HCT116 (cell line): ENCODE measurements at regions not wholly inside any gene's neighbourhood (a gene's known extent, or its start where the extent isn't known, plus 50 kb on each side); places are given as distances from the start of the nearest gene placed in this dataset.

ENCODE experiments used
- ATAC-seq: fragments of 200-7000 bp; cut with Tn5 transposase; 2 replicates; pipeline ENCODE4 v1.9.1; 2020; ENCODE audit warnings: mild to moderate bottlenecking, moderate library complexity
- BruUV-seq: library from RNA; stranded (reverse); fragments of 400-500 nt; replicated peaks from 2 replicates; lab custom pipeline; 2021; lab: Mats Ljungman, UMichigan
- CTCF ChIA-PET: fragments of 300-600 bp; sonication (Branson Sonifier 250); formaldehyde crosslinking; loops from one replicate; lab custom pipeline; 2021; ENCODE audit warnings: antibody characterized with exemption; lab: Charles Lee
- POLR2A ChIA-PET: fragments of 300-600, 350-600 bp; sonication (Branson Sonifier 250); formaldehyde crosslinking; loops from one replicate; lab custom pipeline; 2021; ENCODE audit warnings: antibody characterized with exemption; lab: Charles Lee
- RAD21 ChIA-PET, 2 experiments: fragments of 300-600 bp; sonication (Branson Sonifier 250); formaldehyde crosslinking; loops; one replicate each; lab custom pipeline; 2023; ENCODE audit warnings: low total read pairs in 2 of 2; ENCODE audit not compliant: uncharacterized antibody in 2 of 2, unreplicated experiment in 2 of 2, low non-redundant PET in 1 of 2; lab: Charles Lee
- DNase-seq: peaks from one replicate; pipeline ENCODE4 v3.0.0-alpha.2; 2010; ENCODE audit warnings: low read depth, low spot score
- H2AFZ ChIP-seq: fragments of 200-600 bp; shearing (Covaris generic), sonication (generic); 2 replicates; pipeline ENCODE4 v1.6.1; 2017; ENCODE audit warnings: low read depth, mixed run types, mixed read lengths, antibody characterized with exemption, low read length; ENCODE audit not compliant: poor library complexity, severe bottlenecking
- H3K27ac ChIP-seq: 2 replicates; pipeline ENCODE4 v1.5.1; 2012; ENCODE audit warnings: low read depth, low read length
- H3K27me3 ChIP-seq: fragments of 200-600 bp; sonication (generic); 2 replicates; pipeline ENCODE4 v1.6.1; 2016; ENCODE audit warnings: mixed run types, low read length, mixed read lengths; ENCODE audit not compliant: insufficient read depth
- H3K36me3 ChIP-seq, 2 experiments: fragments of 200-500 bp in 1 of 2; fragments of 200-600 bp in 1 of 2; sonication (Bioruptor generic) in 1 of 2; sonication (generic) in 1 of 2; 2 replicates each; pipeline versions ENCODE4 v1.5.1 to v1.6.1; 2014 to 2016; ENCODE audit warnings: low read length in 2 of 2, inconsistent platforms in 1 of 2, mixed read lengths in 1 of 2, mixed run types in 1 of 2; ENCODE audit not compliant: insufficient read depth in 2 of 2, control insufficient read depth in 1 of 2
- H3K4me1 ChIP-seq, 2 experiments: fragments of 200-600 bp in 1 of 2; sonication (generic) in 1 of 2; 2 replicates each; pipeline versions ENCODE4 v1.5.1 to v1.6.1; 2012 to 2017; ENCODE audit warnings: low read length in 2 of 2, inconsistent platforms in 1 of 2, mild to moderate bottlenecking in 1 of 2, mixed read lengths in 1 of 2, mixed run types in 1 of 2, moderate library complexity in 1 of 2; ENCODE audit not compliant: insufficient read depth in 2 of 2, control insufficient read depth in 1 of 2
- H3K4me2 ChIP-seq: fragments of 200-600 bp; sonication (generic); 2 replicates; pipeline ENCODE4 v1.6.1; 2017; ENCODE audit warnings: mixed run types, low read length, mixed read lengths
- H3K4me3 ChIP-seq, 2 experiments: fragments of 200-600 bp in 1 of 2; sonication (generic) in 1 of 2; replicated peaks in 1 of 2; 2 replicates each; pipeline ENCODE4 v1.5.1; 2011 to 2016; ENCODE audit warnings: low read length in 2 of 2, control low read depth in 1 of 2, low read depth in 1 of 2, mild to moderate bottlenecking in 1 of 2, mixed read lengths in 1 of 2, mixed run types in 1 of 2
- H3K79me2 ChIP-seq: fragments of 200-600 bp; sonication (generic); 2 replicates; pipeline ENCODE4 v1.6.1; 2017; ENCODE audit warnings: mild to moderate bottlenecking, mixed run types, low read length, moderate library complexity, mixed read lengths; ENCODE audit not compliant: insufficient read depth
- H3K9ac ChIP-seq: fragments of 200-600 bp; sonication (generic); 2 replicates; pipeline ENCODE4 v1.6.1; 2016; ENCODE audit warnings: low read length, mixed read lengths
- H3K9me2 ChIP-seq: fragments of 200-600 bp; sonication (generic), shearing (Covaris generic); 2 replicates; pipeline ENCODE4 v1.6.1; 2017; ENCODE audit warnings: mixed run types, mild to moderate bottlenecking, moderate library complexity; ENCODE audit not compliant: insufficient read depth
- H3K9me3 ChIP-seq, 2 experiments: fragments of 200-500 bp in 1 of 2; fragments of 200-600 bp in 1 of 2; sonication (Bioruptor generic) in 1 of 2; sonication (generic) in 1 of 2; 2 replicates each; pipeline ENCODE4 v1.6.1; 2014 to 2017; ENCODE audit warnings: low read length in 2 of 2, mixed read lengths in 2 of 2, inconsistent platforms in 1 of 2, low read depth in 1 of 2, mild to moderate bottlenecking in 1 of 2, mixed run types in 1 of 2, moderate library complexity in 1 of 2; ENCODE audit not compliant: control insufficient read depth in 1 of 2, insufficient read depth in 1 of 2
- H4K20me1 ChIP-seq: fragments of 200-600 bp; sonication (generic), shearing (Covaris generic); 2 replicates; pipeline ENCODE4 v1.6.1; 2017; ENCODE audit warnings: mixed run types, mild to moderate bottlenecking, moderate library complexity; ENCODE audit not compliant: insufficient read depth
- CBX3 ChIP-seq: IDR thresholded peaks from 2 replicates; pipeline ENCODE4 v1.6.1; 2012; ENCODE audit warnings: low read depth
- CEBPB ChIP-seq: IDR thresholded peaks from 2 replicates; pipeline ENCODE4 v1.6.1; 2012; ENCODE audit warnings: low read depth
- ELF1 ChIP-seq: IDR thresholded peaks from 2 replicates; pipeline ENCODE4 v1.6.1; 2012; ENCODE audit warnings: low read depth, borderline replicate concordance
- EZH2 ChIP-seq: fragments of 200-600 bp; sonication (generic); IDR thresholded peaks from 2 replicates; pipeline ENCODE4 v1.6.1; 2017; ENCODE audit warnings: antibody characterized with exemption, mixed run types
- EZH2phosphoT487 ChIP-seq: fragments of 200-600 bp; IDR thresholded peaks from 2 replicates; pipeline ENCODE4 v1.6.1; 2018; ENCODE audit warnings: antibody characterized with exemption, borderline replicate concordance
- JUND ChIP-seq: IDR thresholded peaks from 2 replicates; pipeline ENCODE4 v1.6.1; 2012
- MAX ChIP-seq: IDR thresholded peaks from 2 replicates; pipeline ENCODE4 v1.6.1; 2012
- RAD21 ChIP-seq: IDR thresholded peaks from 2 replicates; pipeline ENCODE4 v1.6.1; 2012; ENCODE audit warnings: low read depth, mild to moderate bottlenecking
- TCF7L2 ChIP-seq: IDR thresholded peaks from 2 replicates; pipeline ENCODE4 v1.7.0; 2011; ENCODE audit warnings: borderline replicate concordance, inconsistent platforms; ENCODE audit not compliant: insufficient read depth, insufficient read length; ENCODE audit errors: extremely low read depth
- YY1 ChIP-seq: IDR thresholded peaks from 2 replicates; pipeline ENCODE4 v1.6.1; 2011; ENCODE audit warnings: low read length, low read depth, moderate library complexity, mild to moderate bottlenecking; ENCODE audit not compliant: insufficient replicate concordance; ENCODE audit errors: extremely low read depth
- intact Hi-C: fragments of 100-400 bp; cut with micrococcal nuclease; formaldehyde crosslinking; loops from 2 replicates; pipeline ENCODE4 v1.10.0; 2022
- TF ChIP-seq, protein P1 (sequence below): IDR thresholded peaks from 2 replicates; pipeline ENCODE4 v1.6.1; 2012
- TF ChIP-seq, protein P2 (sequence below): IDR thresholded peaks from 2 replicates; pipeline ENCODE4 v1.6.1; 2011; ENCODE audit warnings: mild to moderate bottlenecking, low read length, moderate library complexity; ENCODE audit not compliant: insufficient replicate concordance; ENCODE audit errors: extremely low read depth

- DNase-seq (no peak), ATAC-seq (no peak)
- Histone ChIP-seq H4K20me1 (no peaks in the 10 kb centered on the region), H3K9me3 (peaks cover 5 to 19% of the 10 kb centered on the region in 2 experiments; a peak in 2 of 4 replicates), H2AFZ (no peak overlapping the region), H3K27ac (no peak overlapping the region), H3K4me3 (no peak overlapping the region), H3K36me3 (no peaks in the 10 kb centered on the region), H3K79me2 (no peaks in the 10 kb centered on the region), H3K4me2 (no peak overlapping the region), H3K27me3 (no peaks in the 10 kb centered on the region), H3K4me1 (no peaks in the 10 kb centered on the region), H3K9me2 (no peaks in the 10 kb centered on the region), H3K9ac (no peak overlapping the region)
- ChIA-PET CTCF (no interaction called here), POLR2A (no interaction called here), RAD21 (no interaction called here)
- TF ChIP-seq ELF1 = no peak
- TF ChIP-seq EZH2 = no peak
- TF ChIP-seq EZH2phosphoT487 = no peak
- no peak for TF ChIP-seq CBX3
- TF ChIP-seq YY1 = no peak
- no peak for TF ChIP-seq MAX
- TF ChIP-seq CEBPB = no peak
- TF ChIP-seq, protein P1, sequence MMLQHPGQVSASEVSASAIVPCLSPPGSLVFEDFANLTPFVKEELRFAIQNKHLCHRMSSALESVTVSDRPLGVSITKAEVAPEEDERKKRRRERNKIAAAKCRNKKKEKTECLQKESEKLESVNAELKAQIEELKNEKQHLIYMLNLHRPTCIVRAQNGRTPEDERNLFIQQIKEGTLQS = no peak
- TF ChIP-seq, protein P2, sequence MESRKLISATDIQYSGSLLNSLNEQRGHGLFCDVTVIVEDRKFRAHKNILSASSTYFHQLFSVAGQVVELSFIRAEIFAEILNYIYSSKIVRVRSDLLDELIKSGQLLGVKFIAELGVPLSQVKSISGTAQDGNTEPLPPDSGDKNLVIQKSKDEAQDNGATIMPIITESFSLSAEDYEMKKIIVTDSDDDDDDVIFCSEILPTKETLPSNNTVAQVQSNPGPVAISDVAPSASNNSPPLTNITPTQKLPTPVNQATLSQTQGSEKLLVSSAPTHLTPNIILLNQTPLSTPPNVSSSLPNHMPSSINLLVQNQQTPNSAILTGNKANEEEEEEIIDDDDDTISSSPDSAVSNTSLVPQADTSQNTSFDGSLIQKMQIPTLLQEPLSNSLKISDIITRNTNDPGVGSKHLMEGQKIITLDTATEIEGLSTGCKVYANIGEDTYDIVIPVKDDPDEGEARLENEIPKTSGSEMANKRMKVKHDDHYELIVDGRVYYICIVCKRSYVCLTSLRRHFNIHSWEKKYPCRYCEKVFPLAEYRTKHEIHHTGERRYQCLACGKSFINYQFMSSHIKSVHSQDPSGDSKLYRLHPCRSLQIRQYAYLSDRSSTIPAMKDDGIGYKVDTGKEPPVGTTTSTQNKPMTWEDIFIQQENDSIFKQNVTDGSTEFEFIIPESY = no peak
- TF ChIP-seq TCF7L2 = no peak
- no peak for TF ChIP-seq JUND
- no peak for TF ChIP-seq RAD21
- BruUV-seq = no TSS peak
- intact Hi-C loops = no loop called here
Measured at GRCh38 chr4:43351970-43352806, 459.7 kb downstream of the GRXCR1 start.
